K562 (cell line): ENCODE measurements at regions not wholly inside any gene's neighbourhood (a gene's known extent, or its start where the extent isn't known, plus 50 kb on each side); places are given as distances from the start of the nearest gene placed in this dataset.

ENCODE experiments used
- ATAC-seq: fragments of 200-7000 bp; cut with Tn5 transposase; 3 replicates; pipeline ENCODE4 v1.9.1; 2020; ENCODE audit warnings: moderate library complexity
- BruUV-seq: library from RNA; stranded (reverse); fragments of 400-500 nt; replicated peaks from 2 replicates; lab custom pipeline; 2021; lab: Mats Ljungman, UMichigan
- CTCF ChIA-PET: fragments of 300-600 bp; formaldehyde crosslinking; extraction: SDS; loops from one replicate; lab custom pipeline; 2021; ENCODE audit warnings: low intra/inter-chr PET ratio; lab: Yijun Ruan, JAX
- POLR2A ChIA-PET: fragments of 300-600, 350-650 bp; sonication (Branson Sonifier 250); formaldehyde crosslinking; extraction: SDS; loops from one replicate; lab custom pipeline; 2021; ENCODE audit warnings: antibody characterized with exemption, inconsistent platforms; lab: Yijun Ruan, JAX
- DNase-seq, 4 experiments: peaks; one replicate each; pipeline versions ENCODE4 v3.0.0 to v3.0.0-alpha.2; 2011 to 2018; ENCODE audit warnings: low spot score in 3 of 4, mixed read lengths in 3 of 4; ENCODE audit errors: extremely low read depth in 1 of 4
- FAIRE-seq: peaks from 2 replicates; lab custom pipeline; 2011; peaks lifted over from hg19 to GRCh38; lab: Jason Lieb, UNC
- H2AFZ ChIP-seq: 2 replicates; pipeline ENCODE4 v1.6.0; 2011; ENCODE audit warnings: low read depth, low read length, control low read depth, inconsistent platforms
- H3K27ac ChIP-seq: fragments of 200-600 bp; 3 replicates; pipeline ENCODE4 v1.8.0; 2011; ENCODE audit warnings: low read depth, mild to moderate bottlenecking, control low read depth, inconsistent platforms, low read length, moderate library complexity, mixed read lengths; ENCODE audit errors: extremely low read depth
- H3K27me3 ChIP-seq, 2 experiments: fragments of 300-600 bp in 1 of 2; 2 replicates in 1 of 2; 3 replicates in 1 of 2; pipeline versions ENCODE4 v1.6.0 to v1.8.0; 2011; ENCODE audit warnings: inconsistent platforms in 2 of 2, low read length in 2 of 2, mild to moderate bottlenecking in 1 of 2, mixed read lengths in 1 of 2, moderate library complexity in 1 of 2; ENCODE audit not compliant: control insufficient read depth in 2 of 2, insufficient read depth in 2 of 2
- H3K36me3 ChIP-seq: fragments of 300-600 bp; 3 replicates; pipeline ENCODE4 v1.8.0; 2011; ENCODE audit warnings: mild to moderate bottlenecking, low read length, inconsistent platforms; ENCODE audit not compliant: control insufficient read depth, insufficient read depth
- H3K4me1 ChIP-seq, 2 experiments: fragments of 200-600 bp in 1 of 2; replicated peaks in 1 of 2; 2 replicates in 1 of 2; 3 replicates in 1 of 2; pipeline versions ENCODE4 v1.5.1 to v1.8.0; 2011; ENCODE audit warnings: inconsistent platforms in 2 of 2, low read length in 2 of 2, mild to moderate bottlenecking in 1 of 2, mixed read lengths in 1 of 2, moderate library complexity in 1 of 2; ENCODE audit not compliant: control insufficient read depth in 2 of 2, insufficient read depth in 2 of 2
- H3K4me2 ChIP-seq: 2 replicates; pipeline ENCODE4 v1.6.1; 2011; ENCODE audit warnings: low read length, control low read depth, inconsistent platforms, mixed read lengths; ENCODE audit not compliant: insufficient read depth
- H3K4me3 ChIP-seq: fragments of 200-600 bp; sonication (generic), shearing (Covaris generic); 2 replicates; pipeline ENCODE4 v1.5.1; 2016; ENCODE audit warnings: control low read depth, inconsistent platforms
- H3K79me2 ChIP-seq: fragments of 200-600 bp; 3 replicates; pipeline ENCODE4 v1.8.0; 2011; ENCODE audit warnings: low read length, inconsistent platforms; ENCODE audit not compliant: control insufficient read depth, insufficient read depth
- H3K9ac ChIP-seq, 2 experiments: 2 replicates each; pipeline versions ENCODE4 v1.6.0 to v1.6.1; 2011; ENCODE audit warnings: low read depth in 2 of 2, low read length in 2 of 2, control low read depth in 1 of 2, inconsistent platforms in 1 of 2, mild to moderate bottlenecking in 1 of 2, mixed read lengths in 1 of 2; ENCODE audit not compliant: insufficient read depth in 1 of 2
- H3K9me1 ChIP-seq: one replicate; pipeline ENCODE4 v1.6.0; 2011; ENCODE audit warnings: inconsistent platforms, mild to moderate bottlenecking, low read length, moderate library complexity; ENCODE audit not compliant: control insufficient read depth, insufficient read depth
- H3K9me3 ChIP-seq: replicated peaks from 2 replicates; pipeline ENCODE4 v1.5.1; 2011; ENCODE audit warnings: low read depth, low read length, inconsistent platforms; ENCODE audit not compliant: control insufficient read depth, insufficient read depth
- H4K20me1 ChIP-seq: replicated peaks from 2 replicates; pipeline ENCODE4 v1.6.1; 2011; ENCODE audit warnings: low read length, inconsistent platforms, mixed read lengths; ENCODE audit not compliant: control insufficient read depth, insufficient read depth
- ARID3A ChIP-seq: IDR thresholded peaks from 2 replicates; pipeline ENCODE4 v1.6.1; 2012; ENCODE audit warnings: low read depth, low read length, improper control_type of control experiment, borderline replicate concordance
- ATF6 ChIP-seq: sonication (generic); formaldehyde crosslinking; IDR thresholded peaks from 2 replicates; pipeline ENCODE4 v1.4.0; 2020; ENCODE audit warnings: mild to moderate bottlenecking, missing genetic modification reagents
- CBFA2T2 ChIP-seq: fragments of 450-650 bp; conservative IDR thresholded peaks from 2 replicates; pipeline ENCODE4 v1.6.1; 2017; ENCODE audit warnings: mild to moderate bottlenecking
- E4F1 ChIP-seq: fragments of 250-450 bp; sonication (Bioruptor Pico); IDR thresholded peaks from 2 replicates; pipeline ENCODE4 v1.5.0; 2021; ENCODE audit warnings: mild to moderate bottlenecking, borderline replicate concordance
- MCM3 ChIP-seq: fragments of 450-650 bp; IDR thresholded peaks from 2 replicates; pipeline ENCODE4 v1.6.1; 2016
- MXI1 ChIP-seq: IDR thresholded peaks from 2 replicates; pipeline ENCODE4 v1.6.1; 2011; ENCODE audit warnings: low read depth, mild to moderate bottlenecking, improper control_type of control experiment, low read length
- POLR3G ChIP-seq: IDR thresholded peaks from 2 replicates; pipeline ENCODE4 v1.6.1; 2011; ENCODE audit not compliant: insufficient read length, insufficient replicate concordance; ENCODE audit errors: extremely low read depth
- SRF ChIP-seq, 2 experiments: fragments of 250-450, 450-650 bp in 1 of 2; sonication (Bioruptor Pico) in 1 of 2; sonication (generic) in 1 of 2; formaldehyde crosslinking; IDR thresholded peaks; 2 replicates each; pipeline versions ENCODE4 v1.5.0 to v1.5.1; 2020 to 2022; ENCODE audit warnings: mild to moderate bottlenecking in 1 of 2, missing genetic modification reagents in 1 of 2
- THRAP3 ChIP-seq: fragments of 450-650 bp; IDR thresholded peaks from 2 replicates; pipeline ENCODE4 v1.6.1; 2016; ENCODE audit warnings: mild to moderate bottlenecking, inconsistent platforms, borderline replicate concordance
- ZMIZ1 ChIP-seq, 2 experiments: fragments of 150-350 bp in 1 of 2; IDR thresholded peaks; 2 replicates each; pipeline ENCODE4 v1.6.1; 2012 to 2016; ENCODE audit warnings: low read depth in 2 of 2, low read length in 2 of 2, mild to moderate bottlenecking in 1 of 2, moderate library complexity in 1 of 2
- ZNF764 ChIP-seq: fragments of 250-450 bp; sonication (Bioruptor Pico); IDR thresholded peaks from 2 replicates; pipeline ENCODE4 v1.4.0; 2020; ENCODE audit warnings: low read depth, mild to moderate bottlenecking, moderate library complexity
- ZNF766 ChIP-seq: fragments of 200-800 bp; sonication (Bioruptor generic); conservative IDR thresholded peaks from 2 replicates; pipeline ENCODE4 v1.6.1; 2016; ENCODE audit warnings: missing genetic modification characterization, missing compliant biosample characterization
- WGBS: fragments of 100-300 bp; shearing (Covaris generic); methylation state at CpG from one replicate; pipeline ENCODE4 v1.1.6; 2016; ENCODE audit warnings: low coverage, mixed read lengths; ENCODE audit not compliant: insufficient coverage; ENCODE audit errors: missing lambda C conversion rate; 5-methylcytosine and 5-hydroxymethylcytosine counted together
- in situ Hi-C: fragments of 300-500 bp; cut with MboI; formaldehyde crosslinking; loops from 4 replicates; pipeline ENCODE4 v1.15.0; 2018; ENCODE audit warnings: inconsistent platforms, mixed read lengths
- intact Hi-C: fragments of 100-400 bp; cut with micrococcal nuclease; formaldehyde crosslinking; loops from 2 replicates; pipeline ENCODE4 v1.14.2; 2022

- Histone ChIP-seq H3K27ac (no peak overlapping the region), H2AFZ (no peak overlapping the region), H3K4me2 (no peak overlapping the region), H3K4me1 (no peaks in the 10 kb centered on the region), H3K27me3 (no peaks in the 10 kb centered on the region), H3K9ac (no peak overlapping the region), H3K9me1 (no peaks in the 10 kb centered on the region), H3K9me3 (no peaks in the 10 kb centered on the region; the same call in 1 of the 2 replicates), H3K36me3 (no peaks in the 10 kb centered on the region), H4K20me1 (no peaks in the 10 kb centered on the region), H3K79me2 (no peaks in the 10 kb centered on the region), H3K4me3 (no peak overlapping the region)
- BruUV-seq = no TSS peak
- ChIA-PET CTCF (no interaction called here), POLR2A (no interaction called here)
- in situ Hi-C loops = no loop called here
- ATAC-seq (no peak), FAIRE-seq (no peak), DNase-seq (no peak)
- WGBS = 3% methylated on average over 2 of the region's 2 CpGs
- intact Hi-C loops = no loop called here
- TF ChIP-seq SRF (CRISPR knock-in tag; IDR thresholded peaks at IDR 0.05) (no peak), MXI1 (no peak), ARID3A (no peak), ZNF766 (CRISPR knock-in tag) (no peak), E4F1 (CRISPR knock-in tag) (no peak), ATF6 (no peak), POLR3G (no peak), ZNF764 (no peak), MCM3 (no peak), CBFA2T2 (no peak), THRAP3 (no peak), ZMIZ1 (IDR thresholded peaks at IDR 0.05; ENCODE audit: low read depth in 2 of 2, low read length in 2 of 2) (no peak)
Measured at GRCh38 chr6:55047451-55048044, 126.8 kb upstream of the HCRTR2 start.
